RKO (cell line): ENCODE measurements at regions not wholly inside any gene's neighbourhood (a gene's known extent, or its start where the extent isn't known, plus 50 kb on each side); places are given as distances from the start of the nearest gene placed in this dataset.
A peak's percentile ranks its signal among the peaks of the same experiment; 100 is the strongest.
"Not testable (repeated sequence)": the region's sequence is repeated elsewhere in the genome, so short reads cannot be mapped to it uniquely, and the experiment has no call there.

Source experiments
- DNase-seq: peaks from one replicate; pipeline ENCODE4 v3.0.0-alpha.2; 2016; ENCODE audit warnings: low spot score

DNA sequence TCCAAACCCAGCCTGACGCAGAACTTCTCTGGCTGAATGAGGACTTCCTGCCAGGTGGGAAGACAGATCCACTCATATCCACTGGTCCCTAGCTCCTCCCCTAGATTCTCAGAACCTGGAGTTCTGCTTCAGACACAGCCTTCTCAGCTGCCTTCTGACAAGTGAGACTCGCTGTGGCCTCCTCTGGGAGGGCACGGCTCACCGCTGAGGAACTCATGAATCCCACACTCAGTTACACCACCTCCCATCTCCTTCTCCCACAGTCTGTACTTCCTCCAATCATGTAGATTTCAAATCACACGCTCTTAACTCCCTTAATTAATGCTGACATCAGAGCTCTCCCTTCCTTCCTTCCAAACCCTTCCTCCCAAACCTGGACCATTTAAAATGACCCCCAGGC, 86.4 kb upstream of the TMEM45B start:
- no peak for DNase-seq

DNA sequence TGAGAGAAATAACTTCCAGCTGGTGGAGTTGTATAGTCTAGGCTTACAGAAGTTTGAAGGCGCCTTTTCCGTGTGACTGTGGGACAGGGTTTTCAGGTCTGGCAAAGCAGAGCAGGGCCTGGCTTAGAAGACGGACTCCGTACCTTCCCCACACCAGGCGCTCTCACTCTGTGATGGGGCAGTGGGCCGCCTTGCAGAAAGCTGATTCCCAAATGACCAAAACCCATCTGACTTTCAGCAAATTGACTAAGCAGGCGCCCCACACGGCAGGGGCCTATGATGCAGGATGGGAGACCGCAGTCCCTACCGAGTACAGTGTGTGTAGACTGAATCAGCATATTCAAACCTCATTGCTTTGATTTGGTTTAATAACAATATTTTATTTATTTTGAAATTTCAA, 85.8 kb upstream of the TMEM45B start:
- DNase-seq, result no peak

DNA sequence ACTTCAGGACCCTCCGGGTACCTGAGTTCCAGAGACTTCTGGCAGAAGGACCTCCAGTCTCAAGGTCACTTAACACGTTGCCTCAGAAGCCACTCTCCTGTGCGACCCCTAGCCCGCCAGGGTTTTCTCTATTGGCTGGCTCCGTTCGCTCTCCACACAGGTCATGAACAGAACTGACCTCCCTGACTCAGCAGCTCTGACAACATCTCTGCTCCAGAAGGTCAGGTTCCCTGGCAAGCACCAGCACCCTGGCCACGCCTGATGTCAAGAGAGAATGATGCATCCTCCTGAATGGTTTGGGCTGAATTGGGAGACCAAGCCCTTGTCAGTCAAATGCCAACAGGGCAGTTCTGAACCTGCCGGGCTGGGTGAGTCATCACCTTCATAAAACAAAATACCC, 84.3 kb upstream of the TMEM45B start:
- no peak for DNase-seq

DNA sequence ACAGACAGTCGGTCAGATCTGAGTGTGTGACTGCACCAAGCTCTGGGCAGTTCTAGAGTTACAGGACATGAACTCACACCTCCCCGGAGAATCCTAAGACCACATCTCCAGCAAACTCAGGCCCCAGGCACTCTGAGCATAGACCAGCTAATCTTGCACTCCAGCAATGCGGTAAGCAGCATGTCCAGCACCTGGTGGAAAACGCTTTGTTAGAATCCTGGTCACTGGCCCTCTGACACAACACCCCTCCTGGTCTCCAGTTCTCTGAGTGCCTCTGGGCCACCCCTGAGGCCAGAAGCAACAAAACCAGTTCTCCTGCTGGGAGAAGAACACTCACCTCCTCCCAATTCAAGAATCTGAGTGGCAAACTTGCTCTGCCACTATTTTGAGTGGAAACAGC, 82.7 kb upstream of the TMEM45B start:
- DNase-seq, result no peak

DNA sequence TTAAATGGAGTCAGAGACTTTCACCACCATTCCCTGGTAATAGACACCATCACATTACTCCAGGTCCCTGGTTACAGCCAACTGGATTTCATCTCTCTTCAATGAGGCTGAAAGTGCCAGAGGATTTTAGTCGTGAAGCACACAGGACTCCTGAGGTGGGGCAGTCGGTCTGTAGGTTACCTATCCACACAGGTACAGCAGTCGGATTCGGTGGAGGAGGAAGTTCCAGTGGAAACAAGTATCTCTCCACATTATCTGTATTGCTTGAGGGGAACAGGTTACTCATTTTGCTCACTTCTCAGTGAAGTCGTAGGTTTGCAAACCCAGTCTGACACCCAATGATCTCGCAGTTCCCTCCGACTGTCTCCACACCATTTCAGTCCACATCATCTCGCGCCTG, 82.3 kb upstream of the TMEM45B start:
- no peak for DNase-seq

DNA sequence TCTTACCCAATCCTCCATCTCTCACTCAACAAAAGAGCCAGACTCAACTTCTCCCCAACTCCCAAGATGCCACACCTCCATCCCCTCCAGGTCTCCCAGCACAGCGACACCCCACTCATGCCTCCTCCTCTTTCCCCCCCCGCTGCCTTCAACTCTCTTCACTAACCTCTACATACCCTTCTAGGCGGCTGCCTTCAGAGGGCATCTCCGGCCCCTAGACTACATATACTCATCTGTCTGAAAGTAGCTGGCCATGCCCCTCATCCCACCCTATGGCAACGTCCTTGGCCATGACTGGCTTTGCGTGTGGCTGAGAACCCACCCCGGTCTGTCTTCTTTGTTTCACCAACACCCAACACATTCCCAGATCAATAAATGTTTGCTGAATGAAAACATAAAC, 81.7 kb upstream of the TMEM45B start:
- DNase-seq, result no peak

DNA sequence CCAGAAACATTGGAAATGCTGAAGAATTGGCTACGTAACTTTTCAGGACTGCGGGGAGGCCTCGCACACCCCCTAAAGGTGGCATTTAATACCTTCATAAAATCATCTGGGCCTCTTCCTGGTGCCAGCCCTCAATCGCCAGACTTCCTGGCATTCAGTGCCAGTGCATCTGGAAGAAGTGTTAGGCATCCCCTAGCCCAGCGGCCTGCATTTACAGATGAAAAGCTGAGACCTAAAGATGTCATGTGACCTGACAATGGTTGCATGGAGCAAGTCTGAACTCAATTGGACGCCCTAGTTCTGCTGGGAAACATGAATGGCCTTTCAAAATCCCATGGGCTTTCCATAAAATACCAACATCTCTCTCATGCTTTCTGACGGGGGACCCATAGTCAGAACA, 81.0 kb upstream of the TMEM45B start:
- DNase-seq, result no peak

DNA sequence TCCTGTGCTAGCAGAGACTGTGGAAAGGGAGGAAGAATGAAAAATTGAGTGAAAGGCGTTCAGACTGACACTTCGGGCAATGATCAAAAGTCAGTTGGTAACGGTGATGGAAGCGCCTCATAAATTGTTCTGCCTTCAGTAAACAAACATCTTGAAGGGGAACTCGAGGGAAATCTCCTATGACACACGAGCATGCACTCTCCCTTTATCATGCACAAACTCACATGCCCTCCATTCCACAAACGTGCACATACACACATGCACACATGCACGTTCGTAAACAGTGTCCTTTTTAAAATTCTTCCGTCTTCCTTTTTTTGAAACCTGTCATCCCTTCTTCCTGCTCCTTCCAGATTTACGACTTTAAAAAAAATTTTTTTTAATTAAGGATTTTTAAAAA, 77.8 kb upstream of the TMEM45B start:
- no peak for DNase-seq

DNA sequence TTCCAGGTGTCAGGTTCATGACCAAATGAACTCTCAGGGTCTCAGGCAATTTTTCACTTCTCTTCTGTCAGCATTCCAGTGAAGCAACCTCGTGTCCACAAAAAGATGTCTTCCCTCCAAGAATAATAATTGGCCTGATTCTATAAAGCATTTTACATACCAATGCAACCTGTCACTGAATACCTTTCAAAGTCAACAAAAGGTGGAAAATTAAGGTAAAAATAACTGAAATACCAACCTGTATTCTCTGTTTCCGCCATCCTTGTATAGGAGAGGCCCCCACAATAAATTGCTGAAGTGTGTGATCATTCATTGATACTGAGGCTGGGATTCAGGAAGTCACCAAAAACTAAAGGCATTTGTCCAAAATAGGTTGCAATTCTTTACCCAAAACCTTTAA, 77.4 kb upstream of the TMEM45B start:
- DNase-seq, result no peak

DNA sequence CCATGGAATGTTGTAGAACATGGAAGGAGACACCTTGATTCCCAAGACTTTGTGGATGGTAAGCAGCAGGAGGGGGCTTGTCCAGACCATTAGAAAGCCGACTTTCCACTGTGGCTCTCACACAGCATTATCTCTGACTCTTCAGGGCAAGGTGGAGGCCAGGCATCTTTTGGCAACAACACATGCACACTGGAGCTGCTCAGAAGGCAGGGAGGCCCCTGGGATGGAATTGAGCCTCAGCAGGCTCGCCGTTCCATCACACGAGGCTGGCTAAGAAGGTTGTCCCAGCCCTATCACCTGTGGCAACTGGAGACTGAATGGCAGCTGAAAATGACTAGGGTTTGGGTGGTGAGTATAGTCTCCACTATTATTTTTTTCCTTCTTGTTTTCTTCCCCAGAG, 76.3 kb upstream of the TMEM45B start:
- DNase-seq, result no peak

DNA sequence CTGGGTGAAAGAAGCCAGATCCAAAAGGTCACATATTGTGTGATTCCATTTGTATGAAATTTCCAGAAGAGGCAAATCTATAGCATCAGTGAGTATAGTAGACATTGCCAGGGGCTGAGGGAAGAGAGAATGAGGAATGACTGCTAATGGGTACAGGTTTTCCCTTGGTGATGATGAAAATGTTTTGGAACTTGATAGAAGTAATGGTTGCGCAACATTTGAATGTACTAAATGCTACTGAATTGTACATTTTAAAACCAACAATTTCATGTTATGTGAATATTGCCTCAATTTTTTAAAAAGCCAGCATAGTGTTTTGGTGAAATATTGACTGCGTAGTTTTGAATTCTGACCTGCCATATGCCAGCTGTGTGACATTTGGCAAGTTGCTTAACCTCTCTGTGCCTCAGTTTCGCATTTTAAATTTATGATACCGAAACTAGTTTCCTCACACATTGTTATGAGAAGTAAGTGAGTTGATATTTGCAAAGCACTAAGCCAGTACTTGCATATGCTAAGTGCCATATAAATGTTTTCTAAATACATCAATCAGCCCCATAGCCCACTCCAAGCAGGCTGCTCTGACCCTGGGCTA, 75.4 kb upstream of the TMEM45B start:
- DNase-seq, result no peak

DNA sequence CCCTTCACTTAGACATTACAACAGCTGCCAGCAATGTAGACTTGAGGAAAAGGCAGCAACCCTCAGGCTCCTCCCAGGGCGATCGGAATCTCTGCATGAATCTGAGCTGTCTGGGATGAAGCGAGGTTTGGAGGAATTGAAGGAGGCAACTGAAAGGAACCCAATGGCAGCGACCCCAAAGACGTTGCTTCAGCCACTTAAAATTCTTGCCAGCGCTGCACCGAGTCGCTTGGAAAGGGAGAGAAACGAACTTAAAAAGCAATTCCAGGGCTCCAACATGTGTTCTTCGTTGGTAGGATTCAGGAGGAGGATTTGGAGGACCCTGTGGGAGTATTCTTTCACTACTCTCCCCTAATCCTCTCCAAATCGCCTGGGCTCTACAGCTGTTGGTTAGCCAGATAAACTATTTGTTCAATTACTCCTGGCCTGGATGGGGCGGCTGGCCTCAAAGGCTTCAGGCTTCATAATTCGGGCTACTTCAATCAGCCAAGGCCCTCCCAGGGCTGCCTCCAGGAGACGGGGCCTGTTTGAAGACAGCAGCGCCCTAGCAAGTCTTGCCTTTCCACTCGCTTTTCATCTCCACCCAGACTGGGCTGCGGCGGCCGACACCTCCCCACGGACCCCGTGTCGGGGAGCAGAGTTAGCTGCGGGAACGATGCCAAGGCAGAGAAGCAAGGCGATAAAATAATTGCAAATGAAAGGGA, 72.4 kb upstream of the TMEM45B start:
- no peak for DNase-seq

DNA sequence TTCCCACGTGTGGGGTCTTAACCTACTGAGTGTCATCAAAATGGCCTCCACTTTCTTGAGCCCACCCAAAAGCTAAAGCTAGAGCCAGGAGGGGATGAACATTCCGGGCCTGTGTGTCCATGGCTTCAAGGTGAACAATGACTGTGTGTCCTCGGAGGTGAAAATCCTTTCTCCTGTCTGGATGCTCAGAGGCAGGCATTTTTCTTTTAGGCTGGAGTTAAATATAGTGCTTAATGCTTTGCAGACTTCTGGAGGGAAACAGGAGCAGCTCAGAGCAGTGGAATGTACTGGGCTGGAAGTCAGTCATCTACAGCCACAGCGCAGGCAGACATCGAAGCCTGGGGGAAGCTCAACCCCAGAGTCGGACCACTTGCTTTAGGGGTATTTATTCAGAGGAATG, 68.6 kb upstream of the TMEM45B start:
- no peak for DNase-seq

DNA sequence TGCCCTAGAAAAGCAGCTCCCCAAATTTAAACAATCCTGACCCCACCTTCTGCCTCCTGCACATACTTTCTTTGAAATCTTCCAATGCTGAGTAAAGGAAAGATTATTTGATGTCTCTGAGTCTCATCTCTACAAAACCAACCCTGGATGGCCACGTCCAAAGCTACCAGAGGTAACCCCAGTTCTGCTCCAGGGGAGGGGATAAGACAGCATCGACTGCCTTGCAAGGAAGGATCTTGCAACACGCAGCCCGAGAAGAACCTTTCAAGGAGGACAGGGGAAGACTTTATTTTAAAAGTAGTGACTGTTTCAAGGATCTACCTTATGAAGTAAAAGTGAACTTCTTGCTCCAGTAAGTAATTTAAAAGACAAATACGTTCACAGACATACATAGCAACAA, 66.5 kb upstream of the TMEM45B start:
- no peak for DNase-seq

DNA sequence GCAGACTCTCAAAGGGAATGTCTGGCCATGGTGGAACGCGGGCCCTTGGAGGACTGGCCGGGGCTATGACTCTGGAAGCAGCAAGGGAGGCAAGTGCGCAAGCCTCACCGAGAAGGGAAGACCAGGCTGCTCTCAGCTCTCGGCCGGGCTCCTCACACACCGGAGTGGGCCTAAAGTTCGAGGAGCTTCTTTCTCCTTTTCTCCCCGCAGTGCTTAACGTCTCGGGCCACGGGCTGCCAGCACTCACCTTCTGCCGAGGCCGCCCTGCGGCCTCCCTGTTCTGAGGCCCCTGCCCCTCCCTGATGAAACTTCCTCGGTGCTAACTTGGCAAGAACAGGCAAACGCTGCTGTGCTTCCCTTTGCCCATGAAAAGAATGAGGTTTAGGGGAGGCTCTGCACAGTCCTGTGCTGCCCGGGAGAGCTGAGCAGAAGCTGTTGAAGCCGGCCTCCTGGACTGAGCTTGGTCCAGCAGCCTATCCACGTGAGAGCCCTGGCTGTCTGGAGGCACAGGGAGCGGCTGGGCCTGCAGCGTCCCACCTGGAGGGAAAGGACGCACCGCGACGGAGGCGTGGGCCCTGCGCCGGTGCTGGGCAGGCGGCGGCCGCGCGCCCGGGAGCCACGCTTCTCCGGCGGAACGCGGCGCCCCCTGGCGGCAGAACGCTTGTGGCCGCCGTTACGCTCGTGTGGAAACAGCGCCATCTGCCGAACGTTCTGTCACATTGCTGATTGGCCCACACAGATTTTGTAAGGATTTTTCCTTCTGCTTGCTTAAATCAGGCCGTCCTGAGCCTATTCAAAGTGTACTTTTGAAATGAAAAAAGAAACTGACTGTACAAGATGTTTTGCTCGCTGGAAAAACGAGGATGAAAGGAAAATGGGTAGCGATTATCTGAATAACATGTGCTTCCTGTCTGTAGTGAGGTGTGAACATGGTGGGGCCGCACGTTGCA, 65.0 kb upstream of the TMEM45B start:
- DNase-seq, result peak; percentile 66

DNA sequence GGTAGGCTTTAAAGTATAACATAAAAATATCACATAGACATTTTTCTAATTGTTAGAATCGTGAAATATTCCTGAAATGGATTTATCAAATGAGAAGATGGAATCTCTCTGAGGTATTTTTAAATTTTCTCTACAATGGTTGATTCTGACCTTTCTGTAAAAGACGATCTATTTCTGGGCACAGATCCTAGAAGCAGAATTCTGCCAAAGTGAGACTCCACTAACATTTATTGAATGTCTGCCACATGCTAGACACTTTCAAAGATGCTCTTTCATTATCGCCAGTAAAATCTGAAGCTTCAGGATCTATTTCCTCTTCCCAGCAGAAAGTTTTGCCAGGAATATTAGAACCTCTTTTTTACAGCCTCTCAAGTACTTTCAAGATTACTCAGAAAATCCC, 64.1 kb upstream of the TMEM45B start:
- no peak for DNase-seq

DNA sequence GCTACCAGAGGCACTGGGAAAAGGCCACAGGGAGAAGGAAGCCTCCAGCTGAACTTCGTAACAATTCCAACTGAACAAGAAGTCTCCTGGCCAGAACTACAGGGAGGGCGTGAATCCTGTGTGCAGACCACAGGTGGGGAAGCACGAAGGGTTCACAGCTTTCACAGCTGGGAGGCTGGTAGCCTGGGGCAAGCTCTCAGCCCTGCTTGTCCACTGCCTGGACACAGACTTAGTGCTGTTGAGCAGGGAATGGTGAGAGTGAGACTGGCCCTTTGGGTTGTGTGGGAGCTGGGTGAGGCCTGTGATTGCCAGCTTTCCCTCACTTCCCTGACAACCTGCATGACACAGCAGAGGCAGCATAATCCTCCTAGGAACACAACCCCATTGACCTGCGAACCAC, 52.1 kb upstream of the TMEM45B start:
- not testable (repeated sequence) for DNase-seq

DNA sequence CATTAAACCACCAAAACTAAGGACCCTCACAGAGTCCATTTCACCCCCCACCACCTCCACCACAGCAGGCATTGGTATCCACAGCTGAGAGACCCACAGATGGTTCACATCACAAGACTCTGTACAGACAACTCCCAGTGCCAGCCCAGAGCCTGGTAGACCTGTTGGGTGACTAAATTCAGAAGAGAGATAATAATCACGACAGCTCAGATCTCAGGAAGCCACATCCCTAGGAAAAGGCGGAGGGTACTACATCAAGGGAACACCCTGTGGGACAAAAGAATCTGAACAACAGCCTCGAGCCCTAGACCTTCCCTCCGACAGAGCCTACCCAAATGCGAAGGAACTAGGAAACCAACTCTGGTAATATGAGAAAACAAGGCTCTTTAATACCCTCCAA, 51.4 kb upstream of the TMEM45B start:
- DNase-seq, result not testable (repeated sequence)
